Dendritic cell treated with granulocyte-macrophage colony-stimulating factor and Interleukin-4, amounts not matched to agents 40 ng/mL and 50 ng/mL, for 4 days (primary cell): ENCODE measurements at regions not wholly inside any gene's neighbourhood (a gene's known extent, or its start where the extent isn't known, plus 50 kb on each side); places are given as distances from the start of the nearest gene placed in this dataset.

Experiments used
- H3K27ac Mint-ChIP-seq: one replicate; pipeline ENCODE4 v1.8.0; 2022; ENCODE audit warnings: mild to moderate bottlenecking, mixed read lengths
- H3K27me3 Mint-ChIP-seq: one replicate; pipeline ENCODE4 v1.8.0; 2022; ENCODE audit warnings: mild to moderate bottlenecking, mixed read lengths
- H3K36me3 Mint-ChIP-seq: one replicate; pipeline ENCODE4 v1.8.0; 2022; ENCODE audit warnings: low read depth, mixed read lengths
- H3K4me1 Mint-ChIP-seq: one replicate; pipeline ENCODE4 v1.8.0; 2022; ENCODE audit warnings: low read depth, mixed read lengths
- H3K4me3 Mint-ChIP-seq: one replicate; pipeline ENCODE4 v1.8.0; 2022; ENCODE audit warnings: mild to moderate bottlenecking, moderate library complexity, mixed read lengths
- H3K9me3 Mint-ChIP-seq: one replicate; pipeline ENCODE4 v1.8.0; 2022; ENCODE audit warnings: mixed read lengths
- intact Hi-C: fragments of 100-400 bp; cut with micrococcal nuclease; formaldehyde crosslinking; loops from one replicate; pipeline ENCODE4 v1.15.0; 2022

DNA sequence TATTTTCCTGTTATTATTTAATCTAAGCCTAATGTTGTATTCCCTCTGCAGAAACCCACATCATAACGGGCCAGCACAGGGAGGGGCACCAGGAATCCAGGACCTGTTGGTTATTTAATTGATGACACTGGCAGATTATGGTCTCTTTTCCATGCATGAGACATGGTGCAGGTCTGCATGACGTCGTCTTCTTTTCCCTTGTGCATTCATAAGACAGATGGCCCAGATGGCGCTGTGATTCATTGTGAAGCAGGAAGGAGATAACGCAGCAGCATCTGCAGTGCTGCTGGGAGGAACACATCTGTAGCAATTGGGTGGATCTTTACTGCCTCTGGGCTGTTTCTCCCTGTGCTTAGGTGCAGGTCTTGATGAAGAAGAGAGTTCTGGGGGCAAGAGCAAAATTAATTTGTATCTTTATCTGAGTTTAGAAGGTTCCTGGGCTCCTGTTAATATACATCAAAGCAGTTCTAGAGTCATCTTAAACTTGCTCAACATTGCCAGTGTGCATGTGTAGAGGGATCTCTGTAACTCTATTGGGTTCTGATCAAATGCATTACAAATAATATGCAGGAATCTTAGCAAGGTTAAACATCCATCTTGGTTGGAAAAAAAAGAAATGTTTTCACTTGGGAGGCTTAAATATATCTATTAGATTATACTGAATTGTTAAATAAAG lies 176.1 kb downstream of the PCSK1 start:
- Mint-ChIP-seq H3K27ac (no peak overlapping the region), H3K4me3 (no peak overlapping the region), H3K4me1 (peaks cover 17% of the 10 kb centered on the region), H3K36me3 (no peaks in the 10 kb centered on the region), H3K9me3 (no peaks in the 10 kb centered on the region), H3K27me3 (no peaks in the 10 kb centered on the region)
- intact Hi-C loops = loop anchor here (5.0 kb wide), 1 partner anchor 45 kb away; no protein-coding TSS in a partner anchor

DNA sequence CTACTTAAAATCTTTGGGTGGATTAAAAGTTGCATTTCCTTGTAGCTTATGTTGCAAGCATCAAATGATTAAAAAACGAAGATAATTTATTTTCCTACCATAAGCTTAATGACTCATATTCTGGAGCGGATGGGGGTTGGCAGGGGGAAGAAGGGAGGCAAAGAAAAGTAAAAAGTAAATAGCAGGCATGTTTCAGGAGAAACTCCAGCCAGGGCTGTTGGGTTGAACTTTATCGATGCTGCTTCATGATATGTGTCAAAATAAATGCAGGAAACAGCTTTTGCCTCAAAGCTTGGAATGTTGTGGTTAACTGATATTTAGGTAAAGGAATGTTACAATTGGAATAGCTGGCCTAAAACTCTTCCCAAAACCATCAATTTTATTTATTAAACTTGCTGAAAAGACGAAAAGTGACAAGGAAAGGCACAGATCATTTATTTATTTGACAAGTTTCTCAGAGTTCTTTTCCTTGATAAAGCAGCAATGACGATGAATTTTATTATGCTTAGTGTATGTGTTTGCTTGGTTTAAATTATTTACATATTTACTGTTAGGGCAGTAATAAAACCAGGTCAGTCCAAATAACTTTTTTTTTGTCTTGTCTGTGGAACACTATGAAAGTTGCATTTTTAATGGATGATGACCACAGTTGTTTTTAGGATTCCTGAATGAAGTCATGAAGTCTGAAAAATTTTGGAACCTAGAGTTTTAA lies 177.9 kb downstream of the PCSK1 start:
- H3K27ac Mint-ChIP-seq = no peak overlapping the region
- no peaks in the 10 kb centered on the region for H3K27me3 Mint-ChIP-seq
- no peak overlapping the region for H3K4me3 Mint-ChIP-seq
- intact Hi-C loops = loop anchor here (5.0 kb wide), 1 partner anchor 43 kb away; no protein-coding TSS in a partner anchor
- no peaks in the 10 kb centered on the region for H3K36me3 Mint-ChIP-seq
- H3K4me1 Mint-ChIP-seq = peaks cover 17% of the 10 kb centered on the region
- no peaks in the 10 kb centered on the region for H3K9me3 Mint-ChIP-seq

DNA sequence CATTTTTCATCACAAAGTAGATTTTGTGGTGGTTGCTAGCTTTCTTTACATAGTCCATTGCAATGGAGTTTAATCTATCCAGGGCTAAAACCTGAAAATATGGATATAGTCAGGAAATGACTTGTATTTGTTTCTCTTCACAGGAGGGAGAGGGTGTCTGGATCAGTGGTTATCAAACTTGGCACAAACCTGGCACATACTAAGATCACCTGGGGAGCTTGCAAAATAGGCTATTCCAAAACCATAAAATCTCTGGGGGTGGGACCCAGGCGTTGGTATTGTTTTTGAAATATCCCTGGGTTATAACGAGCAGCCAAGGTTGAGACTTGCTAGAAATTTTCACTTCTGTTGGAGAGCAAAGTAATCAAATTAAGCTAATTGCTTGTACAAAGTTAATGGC lies 179.9 kb downstream of the PCSK1 start:
- Mint-ChIP-seq H3K4me1 (no peaks in the 10 kb centered on the region), H3K27me3 (no peaks in the 10 kb centered on the region), H3K27ac (no peak overlapping the region), H3K9me3 (no peaks in the 10 kb centered on the region), H3K36me3 (no peaks in the 10 kb centered on the region), H3K4me3 (no peak overlapping the region)
- intact Hi-C loops = no loop called here

DNA sequence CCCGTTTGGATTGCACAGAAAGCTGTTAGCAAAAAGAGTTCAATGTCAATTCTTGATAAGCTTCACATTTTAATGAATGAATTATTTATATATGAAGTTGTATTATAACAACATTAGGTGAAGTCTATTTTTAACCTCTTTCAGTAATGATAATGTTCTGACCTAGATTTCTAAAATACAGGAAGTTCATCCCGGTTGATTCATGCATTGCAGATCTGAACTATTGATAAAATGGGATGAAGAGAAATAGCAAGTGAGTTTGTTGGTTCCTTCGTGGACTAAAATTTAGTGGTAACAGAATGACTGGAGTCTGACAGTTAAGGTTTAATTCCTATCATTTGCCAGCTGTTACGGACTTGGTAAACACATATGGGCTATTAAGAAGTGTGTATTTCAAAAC lies 180.5 kb downstream of the PCSK1 start:
- no peak overlapping the region for H3K4me3 Mint-ChIP-seq
- H3K27me3 Mint-ChIP-seq = no peaks in the 10 kb centered on the region
- intact Hi-C loops = no loop called here
- H3K36me3 Mint-ChIP-seq = no peaks in the 10 kb centered on the region
- H3K27ac Mint-ChIP-seq = no peak overlapping the region
- H3K9me3 Mint-ChIP-seq = no peaks in the 10 kb centered on the region
- H3K4me1 Mint-ChIP-seq = no peaks in the 10 kb centered on the region

DNA sequence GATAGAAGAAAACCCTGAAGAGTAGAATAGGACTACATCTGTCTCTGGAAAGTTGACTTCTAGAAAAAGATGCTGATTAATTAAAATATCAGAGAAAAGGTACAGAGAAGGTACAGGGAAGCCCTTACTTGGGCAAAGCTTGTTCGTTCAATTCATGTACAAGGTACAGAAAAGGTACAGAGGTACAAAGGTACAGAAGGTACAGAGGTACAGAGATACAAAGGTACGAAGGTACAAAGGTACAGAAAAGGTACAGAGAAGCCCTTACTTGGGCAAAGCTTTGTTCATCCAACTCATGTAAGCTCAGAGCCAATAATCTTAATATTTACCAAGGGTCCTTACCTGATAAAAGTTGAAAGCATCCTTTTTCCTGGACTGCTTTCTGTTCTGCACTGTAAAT lies 182.3 kb downstream of the PCSK1 start:
- Mint-ChIP-seq H3K4me3 (no peak overlapping the region), H3K36me3 (no peaks in the 10 kb centered on the region), H3K4me1 (no peaks in the 10 kb centered on the region), H3K27ac (no peak overlapping the region), H3K9me3 (no peaks in the 10 kb centered on the region), H3K27me3 (no peaks in the 10 kb centered on the region)
- intact Hi-C loops = no loop called here

DNA sequence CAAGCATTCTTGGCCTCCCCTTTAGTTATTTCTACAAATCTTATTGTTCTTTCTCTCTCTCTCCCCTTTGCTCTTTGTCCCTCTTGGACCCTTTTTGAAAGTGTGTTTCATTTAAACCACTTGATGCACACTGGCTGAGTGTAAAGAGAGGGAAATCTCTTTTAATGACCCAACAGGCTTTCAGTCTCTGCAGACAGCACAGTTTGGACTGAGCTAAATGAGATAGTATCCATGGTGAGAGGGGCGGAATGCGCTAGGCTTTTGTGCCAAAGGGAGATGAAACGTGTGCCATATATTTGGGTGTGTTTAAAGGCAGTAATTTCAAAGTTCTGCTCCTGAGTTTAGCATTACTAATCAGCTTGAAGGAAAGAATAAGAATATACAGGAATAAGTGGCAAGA lies 184.9 kb downstream of the PCSK1 start:
- Mint-ChIP-seq H3K27me3 (no peaks in the 10 kb centered on the region), H3K27ac (no peak overlapping the region), H3K4me3 (no peak overlapping the region), H3K4me1 (no peaks in the 10 kb centered on the region), H3K36me3 (no peaks in the 10 kb centered on the region), H3K9me3 (no peaks in the 10 kb centered on the region)
- intact Hi-C loops = no loop called here

DNA sequence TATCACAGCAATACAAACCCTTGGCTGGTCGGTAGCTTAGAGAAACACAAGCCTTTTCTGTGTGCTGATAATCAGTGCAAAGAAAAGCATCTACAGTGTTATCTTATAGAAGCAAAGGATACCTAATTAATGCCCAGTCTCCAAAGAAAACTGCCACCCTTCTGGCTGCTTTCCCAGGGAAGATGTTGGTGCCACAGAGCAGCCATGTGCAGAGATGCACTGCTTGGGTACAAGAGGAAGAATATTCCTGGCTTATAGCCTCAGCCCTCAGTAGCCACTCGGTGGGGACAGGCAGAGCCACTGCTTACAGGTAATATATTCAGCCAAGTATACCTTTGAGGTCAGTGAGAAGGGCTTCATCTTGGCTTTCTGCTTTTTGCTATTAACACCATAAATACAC lies 185.3 kb downstream of the PCSK1 start:
- Mint-ChIP-seq H3K36me3 (no peaks in the 10 kb centered on the region), H3K4me1 (no peaks in the 10 kb centered on the region), H3K27ac (no peak overlapping the region), H3K27me3 (no peaks in the 10 kb centered on the region), H3K9me3 (no peaks in the 10 kb centered on the region), H3K4me3 (no peak overlapping the region)
- intact Hi-C loops = no loop called here

DNA sequence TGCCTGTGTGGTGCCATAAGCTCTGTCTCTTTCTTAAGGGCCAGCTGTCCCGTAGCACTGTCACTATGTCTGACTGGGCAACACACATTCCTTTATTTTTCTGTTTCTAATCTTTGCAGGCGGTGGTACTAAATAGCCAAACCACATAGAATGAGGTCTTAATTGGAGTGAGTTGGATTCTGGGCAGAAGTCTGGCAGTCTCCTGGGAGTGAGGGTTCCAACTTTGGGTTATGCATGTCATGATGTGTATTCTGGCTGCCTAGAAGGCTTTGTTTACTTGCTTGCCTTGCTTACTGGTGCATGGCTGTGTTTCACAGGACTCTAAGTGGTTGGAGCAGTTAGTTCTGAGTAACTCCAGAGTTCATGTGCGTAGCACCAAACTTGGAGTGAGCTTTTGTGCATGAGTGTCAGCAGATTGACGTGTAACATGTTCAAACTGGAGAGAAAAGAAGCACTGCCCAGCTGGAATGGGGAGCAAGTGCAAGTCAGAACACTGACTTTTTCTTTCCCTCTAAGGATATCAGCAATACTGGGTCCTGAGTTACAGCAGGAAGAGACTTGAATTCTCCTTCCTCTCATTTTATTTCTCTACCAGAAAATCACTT lies 185.8 kb downstream of the PCSK1 start:
- Mint-ChIP-seq H3K27me3 (no peaks in the 10 kb centered on the region), H3K9me3 (no peaks in the 10 kb centered on the region), H3K4me3 (no peak overlapping the region), H3K36me3 (no peaks in the 10 kb centered on the region), H3K27ac (no peak overlapping the region), H3K4me1 (no peaks in the 10 kb centered on the region)
- intact Hi-C loops = no loop called here

DNA sequence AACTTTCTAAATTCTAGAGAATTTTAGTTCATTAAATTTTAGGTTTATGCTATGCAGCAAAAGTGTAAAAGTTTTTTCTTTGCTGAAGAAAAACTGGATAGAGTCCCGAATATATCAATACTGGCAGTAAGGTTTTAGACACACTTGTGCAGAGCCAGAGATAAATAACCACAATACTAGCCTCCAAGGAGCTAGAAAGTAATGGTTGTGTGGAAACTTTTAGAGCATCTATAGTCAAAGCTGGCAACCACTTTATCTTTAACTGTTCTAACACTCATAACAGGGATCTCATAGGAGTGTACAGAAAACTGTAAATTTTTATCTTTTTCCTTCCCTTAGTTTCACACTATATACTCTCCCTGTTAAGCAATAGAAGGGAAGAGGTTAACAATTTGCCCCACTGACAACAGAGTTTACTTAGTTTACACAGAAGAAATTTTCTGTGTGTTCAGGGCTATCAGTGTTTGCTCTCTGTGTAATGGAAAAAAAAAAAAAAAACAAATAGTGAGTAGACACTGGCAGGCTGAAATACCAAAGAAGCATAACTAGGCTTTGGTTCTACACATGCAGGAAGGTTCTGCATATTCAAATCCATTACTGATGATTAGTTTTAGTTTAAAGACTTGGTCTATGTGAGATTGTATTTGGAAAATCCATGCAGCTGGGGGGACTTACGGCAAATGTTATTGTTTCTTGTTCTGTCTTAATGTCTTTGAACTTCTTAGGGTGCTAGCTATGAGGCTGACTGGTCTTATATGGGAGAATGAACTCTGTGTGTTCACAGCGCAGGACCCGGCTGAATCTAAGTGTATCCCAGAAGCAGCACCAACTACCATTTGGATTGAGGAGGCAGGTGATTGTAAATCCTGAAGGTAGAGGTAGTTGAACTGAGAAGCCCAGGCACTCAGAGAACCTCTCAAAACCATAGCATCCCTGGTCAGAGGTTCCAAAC lies 187.6 kb downstream of the PCSK1 start:
- H3K27ac Mint-ChIP-seq = no peak overlapping the region
- intact Hi-C loops = no loop called here
- no peaks in the 10 kb centered on the region for H3K9me3 Mint-ChIP-seq
- H3K36me3 Mint-ChIP-seq = no peaks in the 10 kb centered on the region
- H3K4me3 Mint-ChIP-seq = no peak overlapping the region
- H3K4me1 Mint-ChIP-seq = no peaks in the 10 kb centered on the region
- H3K27me3 Mint-ChIP-seq = no peaks in the 10 kb centered on the region

DNA sequence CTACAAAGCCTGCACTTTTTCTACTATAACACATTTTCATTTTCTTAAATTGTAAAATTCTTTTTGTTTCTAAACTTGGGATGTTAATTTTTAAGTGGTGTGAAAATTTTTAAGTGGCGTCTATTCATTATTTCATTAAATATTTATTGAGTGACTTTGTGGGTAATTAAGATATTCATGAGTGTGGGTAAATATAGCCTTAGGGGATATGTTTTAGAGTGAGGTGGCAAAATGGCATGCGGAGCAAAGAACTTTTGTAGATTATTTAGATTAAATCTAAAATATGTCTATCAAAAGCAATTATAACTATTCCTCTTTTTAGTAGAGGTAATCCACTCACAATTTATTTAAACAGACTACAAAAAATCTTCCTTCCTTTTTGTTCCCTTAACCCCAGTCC lies 188.4 kb downstream of the PCSK1 start:
- intact Hi-C loops = no loop called here
- Mint-ChIP-seq H3K27me3 (no peaks in the 10 kb centered on the region), H3K4me3 (no peak overlapping the region), H3K9me3 (no peaks in the 10 kb centered on the region), H3K27ac (no peak overlapping the region), H3K36me3 (no peaks in the 10 kb centered on the region), H3K4me1 (no peaks in the 10 kb centered on the region)

DNA sequence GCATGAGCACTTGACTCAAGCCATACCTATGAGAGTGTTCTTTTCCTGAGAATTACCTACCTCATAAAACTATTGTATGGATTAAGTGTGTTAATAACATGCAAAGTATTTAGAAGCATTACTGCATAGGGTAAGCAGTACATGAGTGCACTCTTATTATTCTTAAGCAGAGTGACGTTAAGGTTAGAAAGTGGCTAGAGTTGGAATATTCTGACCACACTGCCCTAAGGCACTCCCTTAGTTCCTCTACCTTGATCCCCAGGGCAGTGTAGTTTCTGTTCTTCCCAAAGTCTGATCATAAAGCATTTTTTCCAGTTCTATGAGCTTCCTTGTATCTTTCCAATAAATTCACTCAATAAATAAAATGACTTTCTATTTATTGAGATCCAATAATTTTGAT lies 189.2 kb downstream of the PCSK1 start:
- intact Hi-C loops = no loop called here
- Mint-ChIP-seq H3K36me3 (no peaks in the 10 kb centered on the region), H3K4me1 (no peaks in the 10 kb centered on the region), H3K9me3 (no peaks in the 10 kb centered on the region), H3K27me3 (no peaks in the 10 kb centered on the region), H3K4me3 (no peak overlapping the region), H3K27ac (no peak overlapping the region)

DNA sequence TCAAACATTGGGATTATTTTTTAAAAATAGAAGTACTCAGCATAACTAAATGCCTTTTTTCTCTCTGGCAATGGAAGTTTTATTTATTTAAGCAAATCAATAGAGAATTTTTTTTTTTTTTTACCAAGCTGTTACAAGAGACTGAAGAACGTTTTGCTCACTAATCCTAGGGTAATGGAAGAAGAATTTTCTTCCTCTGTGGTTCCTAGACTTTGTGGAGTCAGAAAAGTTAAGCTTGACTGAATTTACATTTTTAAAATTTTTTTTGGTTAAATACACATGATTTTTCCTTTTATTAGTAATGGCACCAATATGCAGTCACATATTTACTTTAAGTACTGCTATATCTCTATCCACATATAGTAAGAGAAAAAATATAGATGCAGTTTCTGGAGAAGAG lies 189.8 kb downstream of the PCSK1 start:
- Mint-ChIP-seq H3K4me3 (no peak overlapping the region), H3K36me3 (no peaks in the 10 kb centered on the region), H3K4me1 (no peaks in the 10 kb centered on the region), H3K27me3 (peaks cover under 1% of the 10 kb centered on the region), H3K9me3 (no peaks in the 10 kb centered on the region), H3K27ac (no peak overlapping the region)
- intact Hi-C loops = no loop called here

DNA sequence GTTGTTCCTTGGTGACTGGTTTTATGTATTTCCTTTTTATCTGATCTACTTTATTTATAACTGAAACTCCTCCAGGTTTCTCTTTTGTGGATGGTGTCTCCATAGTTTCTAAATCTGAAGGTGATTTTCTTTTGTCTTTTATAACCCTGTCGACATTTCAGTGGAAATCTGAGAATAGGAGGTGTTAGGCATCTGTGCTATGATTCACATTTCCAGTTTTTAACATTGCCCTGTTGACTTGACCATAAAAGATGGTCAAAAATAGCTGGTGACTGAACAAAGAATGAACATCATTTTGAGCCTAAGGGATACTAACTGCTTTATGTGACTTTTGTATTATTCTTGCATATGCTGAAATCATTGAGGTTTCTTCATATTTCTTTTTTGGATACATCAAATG lies 190.5 kb downstream of the PCSK1 start:
- Mint-ChIP-seq H3K4me1 (no peaks in the 10 kb centered on the region), H3K4me3 (no peak overlapping the region), H3K36me3 (no peaks in the 10 kb centered on the region), H3K9me3 (no peaks in the 10 kb centered on the region), H3K27me3 (peaks cover 2% of the 10 kb centered on the region), H3K27ac (no peak overlapping the region)
- intact Hi-C loops = no loop called here

DNA sequence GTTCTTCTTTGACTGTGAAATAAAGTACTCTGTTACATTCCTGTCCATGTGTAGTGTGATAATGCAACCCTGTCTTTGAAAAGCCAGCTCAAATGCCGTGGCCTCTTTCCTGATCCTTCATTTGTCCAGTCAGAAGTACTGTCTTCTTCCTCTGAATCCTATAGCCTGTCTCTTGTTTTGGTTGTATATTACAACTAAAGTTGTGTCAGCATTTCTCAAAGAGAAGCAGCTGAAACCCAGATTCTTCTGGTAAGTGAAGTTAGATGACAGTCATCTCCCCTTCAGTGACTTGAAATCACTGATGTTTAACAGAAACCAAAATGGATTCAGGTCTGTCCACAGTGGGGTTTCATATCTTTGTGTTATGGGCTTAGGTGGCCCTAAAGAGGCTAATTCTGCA lies 196.2 kb downstream of the PCSK1 start:
- H3K4me3 Mint-ChIP-seq = no peak overlapping the region
- no peak overlapping the region for H3K27ac Mint-ChIP-seq
- intact Hi-C loops = no loop called here
- H3K36me3 Mint-ChIP-seq = no peaks in the 10 kb centered on the region
- no peaks in the 10 kb centered on the region for H3K4me1 Mint-ChIP-seq
- H3K9me3 Mint-ChIP-seq = no peaks in the 10 kb centered on the region
- peaks cover 2% of the 10 kb centered on the region for H3K27me3 Mint-ChIP-seq
